ENCODE measurements at regions not wholly inside any gene's neighbourhood (a gene's known extent, or its start where the extent isn't known, plus 50 kb on each side); places are given as distances from the start of the nearest gene placed in this dataset.

DNA sequence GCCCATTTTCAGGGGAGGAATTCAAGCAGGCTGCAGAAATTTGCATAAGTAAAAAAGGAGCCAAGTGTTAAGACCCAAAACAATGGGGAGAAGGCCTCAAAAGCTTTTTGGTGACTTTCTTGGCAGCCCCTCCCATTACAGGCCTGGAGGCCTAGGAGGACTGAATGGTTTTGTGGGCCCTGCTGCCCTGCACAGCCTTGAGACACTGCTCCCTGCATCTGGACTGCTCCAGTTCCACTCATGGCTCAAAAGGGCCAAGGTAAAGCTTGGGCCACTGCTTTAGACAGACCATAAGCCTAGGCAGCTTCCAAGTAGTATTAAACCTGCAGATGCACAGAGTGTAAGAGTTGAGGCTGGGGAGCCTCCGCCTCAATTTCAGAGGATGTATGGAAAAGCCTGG lies 501.6 kb downstream of the MID1IP1 start:
- TF ChIP-seq EZH2phosphoT487 (IDR thresholded peaks at IDR 0.05; ENCODE audit: borderline replicate concordance, low read length): no peak
- TF ChIP-seq, protein P1, sequence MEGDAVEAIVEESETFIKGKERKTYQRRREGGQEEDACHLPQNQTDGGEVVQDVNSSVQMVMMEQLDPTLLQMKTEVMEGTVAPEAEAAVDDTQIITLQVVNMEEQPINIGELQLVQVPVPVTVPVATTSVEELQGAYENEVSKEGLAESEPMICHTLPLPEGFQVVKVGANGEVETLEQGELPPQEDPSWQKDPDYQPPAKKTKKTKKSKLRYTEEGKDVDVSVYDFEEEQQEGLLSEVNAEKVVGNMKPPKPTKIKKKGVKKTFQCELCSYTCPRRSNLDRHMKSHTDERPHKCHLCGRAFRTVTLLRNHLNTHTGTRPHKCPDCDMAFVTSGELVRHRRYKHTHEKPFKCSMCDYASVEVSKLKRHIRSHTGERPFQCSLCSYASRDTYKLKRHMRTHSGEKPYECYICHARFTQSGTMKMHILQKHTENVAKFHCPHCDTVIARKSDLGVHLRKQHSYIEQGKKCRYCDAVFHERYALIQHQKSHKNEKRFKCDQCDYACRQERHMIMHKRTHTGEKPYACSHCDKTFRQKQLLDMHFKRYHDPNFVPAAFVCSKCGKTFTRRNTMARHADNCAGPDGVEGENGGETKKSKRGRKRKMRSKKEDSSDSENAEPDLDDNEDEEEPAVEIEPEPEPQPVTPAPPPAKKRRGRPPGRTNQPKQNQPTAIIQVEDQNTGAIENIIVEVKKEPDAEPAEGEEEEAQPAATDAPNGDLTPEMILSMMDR (IDR thresholded peaks at IDR 0.05; ENCODE audit: low read depth, low read length, poor library complexity, severe bottlenecking): no peak
- Histone ChIP-seq H3K4me2 (ENCODE audit: low read length) (no peak overlapping the region), H3K4me1 (ENCODE audit: control insufficient read depth, low read length) (no peaks in the 10 kb centered on the region), H3K36me3 (ENCODE audit: control insufficient read depth, low read length) (no peaks in the 10 kb centered on the region), H3K79me2 (ENCODE audit: control insufficient read depth, low read length) (no peaks in the 10 kb centered on the region), H3K9me2 (replicated peaks; ENCODE audit: control insufficient read depth, low read length) (no peaks in the 10 kb centered on the region), H4K20me1 (ENCODE audit: control insufficient read depth, insufficient read depth, low read depth, low read length) (no peaks in the 10 kb centered on the region), H3F3A (ENCODE audit: control insufficient read depth, insufficient read depth) (no peaks in the 10 kb centered on the region), H3K27me3 (ENCODE audit: control insufficient read depth, low read length) (no peaks in the 10 kb centered on the region), H3K27ac (ENCODE audit: low read depth, low read length) (no peak overlapping the region), H3K4me3 (ENCODE audit: low read length) (no peak overlapping the region), H3K9me3 (ENCODE audit: control insufficient read depth, insufficient read depth, low read length) (no peaks in the 10 kb centered on the region)

DNA sequence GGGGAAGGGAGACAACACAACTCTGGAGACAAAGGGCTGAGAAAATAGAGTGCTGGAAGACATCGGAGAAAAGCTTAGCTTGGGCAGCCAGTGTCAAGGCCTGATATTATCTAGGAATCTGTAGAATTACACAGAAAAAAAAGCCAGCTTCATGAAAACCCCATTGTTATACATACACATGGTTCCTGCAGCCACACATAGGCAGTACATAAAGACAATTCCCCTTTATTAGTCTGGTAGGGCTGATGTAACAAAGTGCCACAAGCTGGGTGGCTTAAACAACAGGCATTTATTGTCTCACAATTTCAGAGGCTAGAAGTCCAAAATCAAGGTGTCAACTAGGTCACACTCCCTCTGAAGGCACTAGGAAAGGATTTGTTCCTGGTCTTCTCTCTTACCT lies 503.5 kb downstream of the MID1IP1 start:
- H3K27me3 ChIP-seq (ENCODE audit: control insufficient read depth, low read length): no peaks in the 10 kb centered on the region
- no peaks in the 10 kb centered on the region for H3K36me3 ChIP-seq (ENCODE audit: control insufficient read depth, low read length)
- H3K79me2 ChIP-seq (ENCODE audit: control insufficient read depth, low read length): no peaks in the 10 kb centered on the region
- no peaks in the 10 kb centered on the region for H4K20me1 ChIP-seq (ENCODE audit: control insufficient read depth, insufficient read depth, low read depth, low read length)
- no peaks in the 10 kb centered on the region for H3F3A ChIP-seq (ENCODE audit: control insufficient read depth, insufficient read depth)
- H3K27ac ChIP-seq (ENCODE audit: low read depth, low read length): no peak overlapping the region
- TF ChIP-seq, protein P1 (IDR thresholded peaks at IDR 0.05; ENCODE audit: low read depth, low read length, poor library complexity, severe bottlenecking): no peak
- no peak for TF ChIP-seq EZH2phosphoT487 (IDR thresholded peaks at IDR 0.05; ENCODE audit: borderline replicate concordance, low read length)
- no peak overlapping the region for H3K4me3 ChIP-seq (ENCODE audit: low read length)
- H3K9me2 ChIP-seq (replicated peaks; ENCODE audit: control insufficient read depth, low read length): no peaks in the 10 kb centered on the region
- H3K4me1 ChIP-seq (ENCODE audit: control insufficient read depth, low read length): no peaks in the 10 kb centered on the region
- H3K4me2 ChIP-seq (ENCODE audit: low read length): no peak overlapping the region
- no peaks in the 10 kb centered on the region for H3K9me3 ChIP-seq (ENCODE audit: control insufficient read depth, insufficient read depth, low read length)

DNA sequence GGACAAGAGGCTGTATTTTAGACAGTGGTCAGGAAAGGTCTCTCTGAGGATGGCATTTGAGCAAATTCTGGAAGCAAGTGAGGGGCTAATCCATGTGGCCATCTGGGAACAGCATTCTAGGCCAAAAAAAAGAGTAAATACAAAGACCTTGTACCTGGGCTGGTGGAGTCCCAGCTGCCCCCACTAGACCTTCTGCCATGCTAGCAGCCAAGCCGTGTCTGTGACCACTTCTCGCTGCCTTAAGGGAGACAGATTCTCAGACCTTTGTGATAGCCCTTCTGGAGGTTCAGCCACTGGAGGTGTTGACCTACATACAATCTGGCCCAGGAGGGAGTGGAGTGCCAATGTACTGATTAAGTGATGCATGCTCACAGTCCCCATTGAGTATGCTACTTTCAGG lies 506.2 kb downstream of the MID1IP1 start:
- Histone ChIP-seq H3K9me2 (replicated peaks; ENCODE audit: control insufficient read depth, low read length) (no peaks in the 10 kb centered on the region), H4K20me1 (ENCODE audit: control insufficient read depth, insufficient read depth, low read depth, low read length) (no peaks in the 10 kb centered on the region), H3K9me3 (ENCODE audit: control insufficient read depth, insufficient read depth, low read length) (no peaks in the 10 kb centered on the region), H3K4me3 (ENCODE audit: low read length) (no peak overlapping the region), H3K4me2 (ENCODE audit: low read length) (no peak overlapping the region), H3K79me2 (ENCODE audit: control insufficient read depth, low read length) (no peaks in the 10 kb centered on the region), H3K4me1 (ENCODE audit: control insufficient read depth, low read length) (no peaks in the 10 kb centered on the region), H3F3A (ENCODE audit: control insufficient read depth, insufficient read depth) (no peaks in the 10 kb centered on the region), H3K27ac (ENCODE audit: low read depth, low read length) (no peak overlapping the region), H3K36me3 (ENCODE audit: control insufficient read depth, low read length) (no peaks in the 10 kb centered on the region), H3K27me3 (ENCODE audit: control insufficient read depth, low read length) (no peaks in the 10 kb centered on the region)
- TF ChIP-seq, protein P1 (IDR thresholded peaks at IDR 0.05; ENCODE audit: low read depth, low read length, poor library complexity, severe bottlenecking): no peak
- TF ChIP-seq EZH2phosphoT487 (IDR thresholded peaks at IDR 0.05; ENCODE audit: borderline replicate concordance, low read length): no peak

DNA sequence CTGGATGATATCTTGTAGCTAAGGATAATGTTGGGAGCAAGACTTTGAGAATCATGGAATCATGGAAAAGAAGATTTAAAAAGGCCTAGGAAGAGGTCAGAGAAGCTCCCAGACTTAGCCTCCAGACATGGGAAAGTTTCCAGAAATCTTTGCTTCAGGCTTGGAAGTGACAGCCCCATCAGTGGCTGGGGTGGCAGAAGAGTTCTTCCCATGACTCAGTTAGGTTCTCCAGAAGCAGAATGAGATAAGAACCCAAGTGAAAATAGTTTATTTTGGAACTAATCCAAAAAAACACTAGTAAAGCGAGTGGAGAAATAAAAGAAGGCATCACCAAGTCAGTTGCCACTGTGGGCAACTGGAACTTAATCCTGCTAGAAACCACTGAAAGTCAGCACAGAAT lies 506.9 kb downstream of the MID1IP1 start:
- no peaks in the 10 kb centered on the region for H3K9me3 ChIP-seq (ENCODE audit: control insufficient read depth, insufficient read depth, low read length)
- no peaks in the 10 kb centered on the region for H3K4me1 ChIP-seq (ENCODE audit: control insufficient read depth, low read length)
- TF ChIP-seq, protein P1 (IDR thresholded peaks at IDR 0.05; ENCODE audit: low read depth, low read length, poor library complexity, severe bottlenecking): no peak
- no peak for TF ChIP-seq EZH2phosphoT487 (IDR thresholded peaks at IDR 0.05; ENCODE audit: borderline replicate concordance, low read length)
- no peaks in the 10 kb centered on the region for H3K36me3 ChIP-seq (ENCODE audit: control insufficient read depth, low read length)
- no peak overlapping the region for H3K4me3 ChIP-seq (ENCODE audit: low read length)
- no peak overlapping the region for H3K4me2 ChIP-seq (ENCODE audit: low read length)
- H3K9me2 ChIP-seq (replicated peaks; ENCODE audit: control insufficient read depth, low read length): no peaks in the 10 kb centered on the region
- no peaks in the 10 kb centered on the region for H3K27me3 ChIP-seq (ENCODE audit: control insufficient read depth, low read length)
- no peaks in the 10 kb centered on the region for H3F3A ChIP-seq (ENCODE audit: control insufficient read depth, insufficient read depth)
- H3K27ac ChIP-seq (ENCODE audit: low read depth, low read length): no peak overlapping the region
- H3K79me2 ChIP-seq (ENCODE audit: control insufficient read depth, low read length): no peaks in the 10 kb centered on the region
- H4K20me1 ChIP-seq (ENCODE audit: control insufficient read depth, insufficient read depth, low read depth, low read length): no peaks in the 10 kb centered on the region

All from DOHH2 (cell line).